Gastroesophageal sphincter (tissue), 4 donors: ENCODE measurements at regions not wholly inside any gene's neighbourhood (a gene's known extent, or its start where the extent isn't known, plus 50 kb on each side); places are given as distances from the start of the nearest gene placed in this dataset.

ENCODE experiments used
- ATAC-seq: fragments of 150-250 bp; one replicate; pipeline ENCODE4 v1.9.1; 2016; ENCODE audit warnings: mild to moderate bottlenecking, moderate library complexity
- H3K27ac ChIP-seq, 4 donors: fragments of 200-600 bp; sonication (generic) in 3 of 4; 1 replicate in 3 of 4; 2 replicates in 1 of 4; pipeline ENCODE4 v1.5.1; 2016 to 2019
- H3K27me3 ChIP-seq: fragments of 200-600 bp; sonication (generic); one replicate; pipeline ENCODE4 v1.5.1; 2019
- H3K36me3 ChIP-seq, 2 donors: fragments of 200-600 bp; sonication (generic); one replicate each; pipeline ENCODE4 v1.5.1; 2019; ENCODE audit warnings: control low read depth in 1 of 2
- H3K4me1 ChIP-seq, 3 donors: fragments of 200-600 bp; sonication (generic); 1 replicate in 2 of 3; 2 replicates in 1 of 3; pipeline ENCODE4 v1.5.1; 2016 to 2019; ENCODE audit warnings: control low read depth in 2 of 3
- H3K4me3 ChIP-seq, 2 donors: fragments of 200-600 bp; sonication (generic); one replicate each; pipeline ENCODE4 v1.5.1; 2019; ENCODE audit warnings: mild to moderate bottlenecking in 1 of 2, moderate library complexity in 1 of 2
- H3K9me3 ChIP-seq, 3 donors: fragments of 200-600 bp; sonication (generic); one replicate each; pipeline ENCODE4 v1.5.1; 2017 to 2019; ENCODE audit warnings: control low read depth in 2 of 3
- CTCF ChIP-seq, 4 experiments: fragments of 200-600 bp in 2 of 4; fragments of 450-650 bp in 2 of 4; sonication (generic) in 1 of 4; IDR thresholded peaks; one replicate each; pipeline ENCODE4 v1.5.1; 2017 to 2019; ENCODE audit warnings: antibody characterized with exemption in 4 of 4, mild to moderate bottlenecking in 2 of 4, moderate library complexity in 2 of 4
- EP300 ChIP-seq: sonication (generic); formaldehyde crosslinking; IDR thresholded peaks from one replicate; pipeline ENCODE4 v1.6.1; 2017; ENCODE audit warnings: antibody characterized with exemption, mild to moderate bottlenecking
- POLR2A ChIP-seq, 2 donors: fragments of 450-650 bp; IDR thresholded peaks; one replicate each; pipeline ENCODE4 v1.6.1; 2017; ENCODE audit warnings: antibody characterized with exemption in 2 of 2, mild to moderate bottlenecking in 2 of 2, moderate library complexity in 1 of 2
- POLR2AphosphoS5 ChIP-seq: sonication (generic); formaldehyde crosslinking; IDR thresholded peaks from one replicate; pipeline ENCODE4 v1.6.1; 2017; ENCODE audit warnings: antibody characterized with exemption
- WGBS, 2 donors: methylation state at CpG; one replicate each; pipeline ENCODE4 v1.1.5; 2018; ENCODE audit warnings: low coverage in 1 of 2; 5-methylcytosine and 5-hydroxymethylcytosine counted together

- Histone ChIP-seq H3K9me3 (peaks cover 0 to 9% (median 0%) of the 10 kb centered on the region in 3 donors), H3K36me3 (no peaks in the 10 kb centered on the region), H3K4me1 (peaks cover 0 to 6% (median 0%) of the 10 kb centered on the region in 3 donors), H3K27ac (no peak overlapping the region), H3K27me3 (peaks cover 37% of the 10 kb centered on the region), H3K4me3 (no peak overlapping the region)
- no peak for ATAC-seq
- 77 to 90% methylated on average over 2 to 5 of the region's 9 CpGs for WGBS, 2 donors
- TF ChIP-seq EP300 (no peak), POLR2A (IDR thresholded peaks at IDR 0.05) (no peak), POLR2AphosphoS5 (no peak), CTCF (IDR thresholded peaks at IDR 0.05) (no peak)
Observed at GRCh38 chr20:57032847-57033246, 233.6 kb downstream of the BMP7 start.

GRCh38 chr20:57034001-57034400 lies 232.4 kb downstream of the BMP7 start:
- H3K9me3 ChIP-seq = peaks cover 0 to 9% (median 0%) of the 10 kb centered on the region in 3 donors
- H3K4me1 ChIP-seq = peaks cover 0 to 6% (median 0%) of the 10 kb centered on the region in 3 donors
- H3K27ac ChIP-seq = no peak overlapping the region
- H3K36me3 ChIP-seq = no peaks in the 10 kb centered on the region
- TF ChIP-seq POLR2AphosphoS5 = no peak
- no peak for TF ChIP-seq POLR2A (IDR thresholded peaks at IDR 0.05)
- TF ChIP-seq EP300 = no peak
- TF ChIP-seq CTCF (IDR thresholded peaks at IDR 0.05) = no peak
- ATAC-seq = no peak
- 73 to 89% methylated on average over 4 to 5 of the region's 5 CpGs for WGBS, 2 donors
- H3K4me3 ChIP-seq = no peak overlapping the region
- peaks cover 40% of the 10 kb centered on the region for H3K27me3 ChIP-seq

- Histone ChIP-seq H3K27ac (no peak overlapping the region), H3K27me3 (peaks cover 33% of the 10 kb centered on the region), H3K4me1 (peaks cover 0 to 14% (median 10%) of the 10 kb centered on the region in 3 donors), H3K4me3 (no peak overlapping the region), H3K9me3 (peaks cover 0 to 9% (median 0%) of the 10 kb centered on the region in 3 donors), H3K36me3 (no peaks in the 10 kb centered on the region)
- TF ChIP-seq POLR2A (IDR thresholded peaks at IDR 0.05) = no peak
- TF ChIP-seq EP300 = no peak
- TF ChIP-seq POLR2AphosphoS5 = no peak
- no peak for TF ChIP-seq CTCF (IDR thresholded peaks at IDR 0.05)
- no peak for ATAC-seq
- 90% methylated on average over 2 of the region's 3 CpGs; no CpG with 5 or more reads in 1 of the 2 donors for WGBS, 2 donors
Observed at GRCh38 chr20:57037689-57038088, 228.8 kb downstream of the BMP7 start.

GRCh38 chr20:57038608-57039440 lies 227.6 kb downstream of the BMP7 start:
- H3K4me3 ChIP-seq = no peak overlapping the region
- peaks cover 23% of the 10 kb centered on the region for H3K27me3 ChIP-seq
- TF ChIP-seq EP300 (no peak), POLR2AphosphoS5 (no peak), POLR2A (IDR thresholded peaks at IDR 0.05) (no peak), CTCF (IDR thresholded peaks at IDR 0.05) (no peak)
- ATAC-seq = no peak
- 57 to 100% methylated on average over 1 to 4 of the region's 4 CpGs for WGBS, 2 donors
- H3K27ac ChIP-seq = no peak overlapping the region
- no peaks in the 10 kb centered on the region for H3K36me3 ChIP-seq
- H3K9me3 ChIP-seq = peaks cover 0 to 9% (median 0%) of the 10 kb centered on the region in 3 donors
- H3K4me1 ChIP-seq = peaks cover 0 to 14% (median 10%) of the 10 kb centered on the region in 3 donors

- Histone ChIP-seq H3K4me1 (peaks cover 0 to 14% (median 10%) of the 10 kb centered on the region in 3 donors), H3K9me3 (no peaks in the 10 kb centered on the region), H3K36me3 (no peaks in the 10 kb centered on the region), H3K27me3 (peaks cover 9% of the 10 kb centered on the region), H3K4me3 (no peak overlapping the region), H3K27ac (peak overlapping the region in 1 of 4 donors; percentile 31)
- TF ChIP-seq CTCF (IDR thresholded peaks at IDR 0.05) (no peak), EP300 (no peak), POLR2A (IDR thresholded peaks at IDR 0.05) (no peak), POLR2AphosphoS5 (no peak)
- WGBS, 2 donors = 0 to 49% methylated on average over 1 to 2 of the region's 3 CpGs
- ATAC-seq = no peak
Observed at GRCh38 chr20:57040466-57040865, 226.0 kb downstream of the BMP7 start.
